NCI-H2081 treated with DMSO at 0.1 percent for 48 hours (cell line): ENCODE measurements at regions not wholly inside any gene's neighbourhood (a gene's known extent, or its start where the extent isn't known, plus 50 kb on each side); places are given as distances from the start of the nearest gene placed in this dataset.

Experiments
- DNase-seq: peaks from one replicate; lab custom pipeline; 2025; lab: John Stamatoyannopoulos, UW

DNA sequence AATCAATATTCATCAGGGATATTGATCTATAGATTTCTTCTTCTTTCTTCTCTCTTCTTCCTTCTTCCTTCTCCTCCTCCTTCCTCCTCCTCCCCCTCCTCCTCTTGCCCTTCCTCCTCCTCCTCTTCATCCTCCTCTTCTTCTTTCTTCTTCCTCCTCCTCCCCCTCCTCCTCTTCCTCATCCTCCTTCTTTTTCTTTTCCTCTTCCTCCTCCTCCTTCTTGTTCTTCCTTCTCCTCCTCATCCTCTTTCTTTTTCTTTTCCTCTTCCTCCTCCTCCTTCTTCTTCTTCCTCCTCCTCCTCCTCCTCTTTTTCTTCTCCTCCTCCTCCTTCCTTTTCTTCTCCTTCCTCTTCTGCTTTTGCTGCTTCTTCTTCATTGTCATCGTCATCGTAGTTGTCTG, 52.4 kb upstream of the SERINC1 start:
- DNase-seq = no peak

DNA sequence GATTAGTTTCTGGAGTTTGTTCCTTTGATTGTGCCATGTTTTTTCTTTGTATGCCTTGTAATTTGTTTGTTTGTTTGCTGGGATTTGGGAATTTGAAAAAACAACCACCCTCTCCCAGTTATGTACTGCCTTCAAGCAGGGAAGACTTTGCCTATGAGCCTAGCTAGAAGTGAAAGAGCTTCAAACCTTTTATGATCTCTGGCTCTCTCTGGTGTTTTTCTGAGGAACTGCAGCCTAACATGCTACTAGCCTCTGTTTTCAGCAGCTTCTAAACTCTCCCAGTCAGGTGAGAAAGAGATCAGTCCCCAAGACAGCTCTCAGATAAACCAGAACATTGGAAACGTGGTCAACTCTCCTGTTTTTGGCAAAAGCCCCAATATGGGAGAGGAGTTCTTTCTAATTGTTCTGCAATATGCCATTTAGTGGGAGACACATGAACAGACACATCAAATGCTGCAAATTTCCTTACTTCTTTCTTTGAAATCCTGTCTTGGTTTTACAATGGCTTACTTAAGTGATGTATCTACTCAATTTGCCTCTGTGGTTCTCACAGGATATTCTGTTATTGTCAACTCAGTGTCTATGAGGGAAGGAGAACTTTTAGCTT, 58.9 kb upstream of the SERINC1 start:
- peak; percentile 16 for DNase-seq

DNA sequence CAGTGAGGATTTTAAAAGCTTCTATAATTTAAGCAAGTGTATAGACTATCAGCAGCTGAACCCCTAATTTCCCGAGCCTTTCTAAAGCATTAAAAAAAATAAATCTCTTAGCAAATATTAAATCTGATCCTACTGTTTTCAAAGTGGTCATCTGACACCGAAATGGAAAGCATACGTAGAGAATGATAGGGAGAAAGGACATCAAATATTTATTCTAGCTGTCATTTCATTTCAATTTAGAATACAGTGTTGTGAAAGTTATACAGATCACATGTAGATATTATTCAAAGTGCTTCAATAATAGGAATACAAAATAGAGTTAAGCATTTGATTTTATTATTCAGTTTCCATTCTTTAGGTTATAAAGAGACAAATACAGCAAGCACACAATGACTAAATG, 61.9 kb upstream of the PKIB start:
- DNase-seq = peak; percentile 61

DNA sequence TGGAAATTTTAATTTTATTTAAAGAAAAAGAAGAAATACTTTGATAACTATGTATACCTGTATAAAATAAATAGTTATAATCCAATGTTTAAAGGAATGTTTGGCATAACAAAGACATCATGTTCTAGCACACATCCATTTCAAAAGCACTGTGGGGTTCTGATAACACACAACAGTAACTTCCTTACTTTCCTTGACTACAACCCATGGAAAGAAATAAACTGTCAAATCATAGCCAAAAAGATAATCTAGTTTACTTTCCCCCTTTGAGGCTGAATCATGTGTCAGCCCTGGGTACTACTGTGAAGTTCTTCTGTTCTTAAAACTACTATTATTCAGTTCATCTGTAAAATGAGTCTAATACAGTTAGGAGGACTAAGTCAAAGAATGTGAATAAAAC, 61.4 kb upstream of the PKIB start:
- DNase-seq = no peak

DNA sequence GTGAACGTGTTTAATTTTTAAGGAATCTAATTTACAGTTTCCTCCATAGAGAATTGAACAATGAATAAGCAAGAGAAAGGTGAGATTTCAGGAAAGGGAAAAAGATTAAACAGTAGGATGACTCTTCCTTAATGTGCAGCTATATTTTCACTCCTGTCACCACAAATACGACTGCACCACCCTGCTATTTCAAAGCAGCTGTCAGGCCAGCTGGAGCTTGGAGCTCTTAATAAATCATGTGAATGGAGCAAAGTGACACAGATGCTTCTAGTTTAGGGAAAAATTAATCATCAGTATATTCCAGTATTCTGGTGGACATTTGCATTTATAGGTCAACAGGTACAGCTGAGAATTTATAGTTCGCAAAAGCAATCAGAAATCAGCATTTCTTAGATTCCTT, 56.5 kb upstream of the PKIB start:
- peak; percentile 30 for DNase-seq

DNA sequence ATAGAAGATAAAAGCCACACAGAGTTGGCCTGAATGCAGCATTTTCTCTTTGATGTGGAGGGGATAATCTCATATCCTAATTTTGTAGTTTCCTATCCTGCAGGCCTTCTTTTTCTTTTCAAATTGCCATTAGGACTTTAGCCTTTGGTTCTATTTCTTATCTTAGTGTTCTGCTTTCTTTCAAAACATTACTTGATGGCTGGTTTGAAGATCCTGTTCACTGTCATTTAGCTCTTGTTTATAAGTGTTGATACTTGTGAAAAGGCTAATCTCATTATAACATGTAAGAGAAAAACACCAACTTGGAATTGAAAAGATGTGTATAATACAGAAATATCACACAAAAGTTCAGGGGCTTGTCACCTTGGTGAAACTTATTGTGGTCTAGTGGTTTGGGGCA, 54.6 kb upstream of the PKIB start:
- no peak for DNase-seq

DNA sequence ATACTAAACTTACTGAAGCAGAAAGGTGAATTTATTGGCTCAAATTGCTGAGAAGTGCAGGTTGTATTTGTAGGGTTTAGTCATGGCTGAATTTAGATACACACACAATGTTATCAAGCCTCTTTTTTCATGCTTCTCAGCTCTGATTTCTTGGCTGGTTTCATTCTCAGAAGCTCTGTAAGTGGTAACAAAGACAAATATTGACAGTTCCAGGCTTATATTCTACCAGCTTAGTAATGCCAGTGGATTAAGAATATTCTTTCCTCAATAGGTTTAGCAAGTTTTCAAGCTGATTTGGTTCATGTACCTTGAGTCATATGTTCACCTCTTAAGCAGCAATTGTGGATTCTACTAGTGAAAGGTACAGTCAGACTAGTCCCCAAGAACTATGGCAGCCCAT, 52.1 kb upstream of the PKIB start:
- DNase-seq = no peak
